Breast epithelium (tissue), 4 donors: ENCODE measurements at regions not wholly inside any gene's neighbourhood (a gene's known extent, or its start where the extent isn't known, plus 50 kb on each side); places are given as distances from the start of the nearest gene placed in this dataset.

Experiments
- DNase-seq, 2 donors: peaks; one replicate each; pipeline ENCODE4 v3.0.0-alpha.2; 2019; ENCODE audit warnings: low spot score in 2 of 2
- H3K27ac ChIP-seq, 2 donors: fragments of 200-600 bp; sonication (generic) in 1 of 2; one replicate each; pipeline ENCODE4 v1.5.1; 2016 to 2019; ENCODE audit warnings: mild to moderate bottlenecking in 1 of 2
- H3K27me3 ChIP-seq, 2 donors: fragments of 200-600 bp; sonication (generic) in 1 of 2; one replicate each; pipeline versions ENCODE4 v1.5.1 to v1.6.0; 2017 to 2019; ENCODE audit warnings: control low read depth in 1 of 2, mild to moderate bottlenecking in 1 of 2
- H3K36me3 ChIP-seq: fragments of 200-600 bp; one replicate; pipeline ENCODE4 v1.5.1; 2019
- H3K4me1 ChIP-seq, 2 donors: fragments of 200-600 bp; sonication (generic); one replicate each; pipeline ENCODE4 v1.5.1; 2016 to 2019; ENCODE audit warnings: control low read depth in 1 of 2
- H3K4me3 ChIP-seq, 3 donors: fragments of 200-600 bp; sonication (generic); 1 replicate in 2 of 3; 2 replicates in 1 of 3; pipeline ENCODE4 v1.5.1; 2016 to 2019; ENCODE audit warnings: mild to moderate bottlenecking in 3 of 3, moderate library complexity in 2 of 3
- H3K9me3 ChIP-seq, 2 donors: fragments of 200-600 bp; sonication (generic) in 1 of 2; one replicate each; pipeline ENCODE4 v1.5.1; 2016 to 2019; ENCODE audit warnings: control low read depth in 1 of 2
- POLR2A ChIP-seq: fragments of 450-650 bp; IDR thresholded peaks from one replicate; pipeline ENCODE4 v1.6.1; 2016; ENCODE audit warnings: antibody characterized with exemption, mild to moderate bottlenecking, moderate library complexity
- POLR2AphosphoS5 ChIP-seq, 3 donors: sonication (generic); formaldehyde crosslinking; IDR thresholded peaks; one replicate each; pipeline ENCODE4 v1.6.1; 2017; ENCODE audit warnings: antibody characterized with exemption in 3 of 3
- intact Hi-C: fragments of 100-400 bp; cut with DNase I; formaldehyde crosslinking; loops from one replicate; pipeline ENCODE4 v1.15.1; 2023; ENCODE audit warnings: low total_unique reads
- TF ChIP-seq, protein P1 (sequence below), 3 donors: fragments of 450-650 bp; IDR thresholded peaks; one replicate each; pipeline ENCODE4 v1.5.1; 2016 to 2017; ENCODE audit warnings: antibody characterized with exemption in 3 of 3, mild to moderate bottlenecking in 3 of 3, moderate library complexity in 3 of 3

DNA sequence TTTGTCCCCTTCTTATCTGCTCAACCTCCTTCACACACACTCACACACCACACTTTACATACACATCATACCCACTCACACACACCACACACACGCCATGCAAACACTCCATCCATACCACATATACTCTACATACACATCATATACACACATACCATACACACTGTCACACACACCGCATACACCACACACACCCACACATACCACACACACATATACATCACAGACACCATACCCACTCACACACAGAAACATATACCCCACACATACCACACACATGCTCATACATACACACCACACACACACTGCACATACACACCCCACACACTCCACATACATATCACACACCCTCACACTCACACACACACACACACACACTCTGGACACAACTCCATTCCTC lies 54.3 kb upstream of the ACP3 start:
- intact Hi-C loops, result no loop called here
- Histone ChIP-seq H3K4me1 (no peaks in the 10 kb centered on the region), H3K9me3 (no peaks in the 10 kb centered on the region), H3K27me3 (no peaks in the 10 kb centered on the region), H3K27ac (no peak overlapping the region), H3K4me3 (no peak overlapping the region), H3K36me3 (no peaks in the 10 kb centered on the region)
- DNase-seq, result no peak
- no peak for TF ChIP-seq POLR2AphosphoS5 (IDR thresholded peaks at IDR 0.05)

DNA sequence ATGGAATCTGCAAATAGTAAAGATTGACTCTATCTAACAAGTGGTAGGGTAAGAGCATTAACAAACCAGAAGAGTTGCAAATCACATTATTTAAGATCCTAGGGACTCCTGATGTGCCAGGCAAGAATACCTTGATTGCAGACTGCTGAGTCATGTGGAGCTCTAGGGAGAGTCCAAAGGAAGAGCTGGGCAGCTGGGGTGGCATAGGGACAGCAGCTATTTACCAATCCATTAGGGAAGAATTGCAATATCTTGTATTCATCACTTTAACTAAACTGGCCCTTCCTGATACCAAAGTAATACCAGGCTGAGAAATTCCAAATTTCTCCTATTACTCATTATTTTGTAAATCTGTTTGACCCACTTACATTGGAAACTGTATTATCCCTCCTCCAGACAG lies 52.2 kb upstream of the ACP3 start:
- DNase-seq, result no peak
- H3K9me3 ChIP-seq, result no peaks in the 10 kb centered on the region
- no peak overlapping the region for H3K4me3 ChIP-seq
- H3K4me1 ChIP-seq, result no peaks in the 10 kb centered on the region
- no peaks in the 10 kb centered on the region for H3K36me3 ChIP-seq
- TF ChIP-seq, protein P1, sequence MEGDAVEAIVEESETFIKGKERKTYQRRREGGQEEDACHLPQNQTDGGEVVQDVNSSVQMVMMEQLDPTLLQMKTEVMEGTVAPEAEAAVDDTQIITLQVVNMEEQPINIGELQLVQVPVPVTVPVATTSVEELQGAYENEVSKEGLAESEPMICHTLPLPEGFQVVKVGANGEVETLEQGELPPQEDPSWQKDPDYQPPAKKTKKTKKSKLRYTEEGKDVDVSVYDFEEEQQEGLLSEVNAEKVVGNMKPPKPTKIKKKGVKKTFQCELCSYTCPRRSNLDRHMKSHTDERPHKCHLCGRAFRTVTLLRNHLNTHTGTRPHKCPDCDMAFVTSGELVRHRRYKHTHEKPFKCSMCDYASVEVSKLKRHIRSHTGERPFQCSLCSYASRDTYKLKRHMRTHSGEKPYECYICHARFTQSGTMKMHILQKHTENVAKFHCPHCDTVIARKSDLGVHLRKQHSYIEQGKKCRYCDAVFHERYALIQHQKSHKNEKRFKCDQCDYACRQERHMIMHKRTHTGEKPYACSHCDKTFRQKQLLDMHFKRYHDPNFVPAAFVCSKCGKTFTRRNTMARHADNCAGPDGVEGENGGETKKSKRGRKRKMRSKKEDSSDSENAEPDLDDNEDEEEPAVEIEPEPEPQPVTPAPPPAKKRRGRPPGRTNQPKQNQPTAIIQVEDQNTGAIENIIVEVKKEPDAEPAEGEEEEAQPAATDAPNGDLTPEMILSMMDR (IDR thresholded peaks at IDR 0.05), result no peak
- TF ChIP-seq POLR2AphosphoS5 (IDR thresholded peaks at IDR 0.05) (no peak), POLR2A (no peak)
- intact Hi-C loops, result no loop called here
- no peak overlapping the region for H3K27ac ChIP-seq
- H3K27me3 ChIP-seq, result no peaks in the 10 kb centered on the region

DNA sequence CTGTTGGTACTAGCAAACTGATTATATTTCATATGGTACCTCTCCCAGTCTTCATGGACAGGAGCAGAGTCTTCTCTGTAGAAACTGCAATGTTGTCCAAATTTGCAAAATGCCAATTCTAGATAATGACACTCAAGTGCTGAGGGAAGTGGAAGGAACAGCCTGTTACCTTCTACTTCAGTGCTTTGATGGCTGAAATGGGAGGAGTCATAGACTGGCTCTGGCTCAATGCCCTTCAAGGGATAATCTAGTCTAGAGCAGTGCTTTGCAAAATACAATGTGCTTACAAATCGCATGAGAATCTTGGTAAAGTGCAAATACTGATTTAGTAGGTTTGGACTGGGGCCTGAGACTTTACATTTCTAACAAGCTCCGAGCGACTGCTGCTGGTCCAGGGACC lies 51.7 kb upstream of the ACP3 start:
- no peaks in the 10 kb centered on the region for H3K27me3 ChIP-seq
- H3K4me1 ChIP-seq, result no peaks in the 10 kb centered on the region
- DNase-seq, result no peak
- no peak for TF ChIP-seq POLR2AphosphoS5 (IDR thresholded peaks at IDR 0.05)
- no peak for TF ChIP-seq POLR2A
- TF ChIP-seq, protein P1 (IDR thresholded peaks at IDR 0.05), result no peak
- H3K36me3 ChIP-seq, result no peaks in the 10 kb centered on the region
- no peaks in the 10 kb centered on the region for H3K9me3 ChIP-seq
- H3K4me3 ChIP-seq, result no peak overlapping the region
- no peak overlapping the region for H3K27ac ChIP-seq
- intact Hi-C loops, result no loop called here

DNA sequence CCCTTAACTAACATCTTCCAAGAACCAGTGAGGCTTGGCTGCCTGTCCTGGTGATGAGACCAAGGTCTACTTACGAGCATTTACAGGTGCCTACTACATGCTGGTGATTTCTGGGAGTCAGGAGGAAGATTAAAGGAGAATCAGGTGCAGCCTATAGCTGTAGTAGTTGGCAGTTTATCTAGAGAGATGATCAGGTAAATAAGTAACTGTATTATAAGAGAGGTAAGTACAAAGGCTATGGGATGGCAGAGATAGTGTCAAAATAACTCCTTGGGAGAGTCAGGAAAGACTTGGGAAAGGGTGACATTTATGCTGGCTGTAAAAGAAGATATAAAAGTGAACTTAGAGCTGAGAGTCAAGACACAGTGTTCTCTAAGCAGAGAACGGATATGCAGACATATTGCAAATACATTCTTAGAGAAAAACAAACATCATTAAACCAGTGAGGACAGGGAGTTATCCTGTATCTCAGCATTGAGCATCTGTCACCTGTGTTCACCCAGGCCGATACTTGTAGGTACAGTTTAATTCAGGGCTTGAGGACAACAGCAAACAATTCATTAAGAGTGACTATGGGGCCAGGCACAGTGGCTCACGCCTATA lies 49.7 kb upstream of the ACP3 start:
- no peaks in the 10 kb centered on the region for H3K4me1 ChIP-seq
- H3K36me3 ChIP-seq, result no peaks in the 10 kb centered on the region
- H3K4me3 ChIP-seq, result no peak overlapping the region
- H3K27ac ChIP-seq, result no peak overlapping the region
- H3K9me3 ChIP-seq, result no peaks in the 10 kb centered on the region
- intact Hi-C loops, result no loop called here
- TF ChIP-seq, protein P1 (IDR thresholded peaks at IDR 0.05), result no peak
- no peak for TF ChIP-seq POLR2AphosphoS5 (IDR thresholded peaks at IDR 0.05)
- TF ChIP-seq POLR2A, result no peak
- no peaks in the 10 kb centered on the region for H3K27me3 ChIP-seq
- DNase-seq, result no peak
